ENCODE measurements at regions not wholly inside any gene's neighbourhood (a gene's known extent, or its start where the extent isn't known, plus 50 kb on each side); places are given as distances from the start of the nearest gene placed in this dataset.
"Not testable (repeated sequence)": the region's sequence is repeated elsewhere in the genome, so short reads cannot be mapped to it uniquely, and the experiment has no call there.

- DNase-seq, result not testable (repeated sequence)
These were observed 308.2 kb upstream of the PLGLB2 start for GRCh38 chr2:87439617-87440204.

GRCh38 chr2:87440650-87441049 is 307.2 kb upstream of the PLGLB2 start:
- DNase-seq, result not testable (repeated sequence)

- DNase-seq, result not testable (repeated sequence)
These were observed 306.5 kb upstream of the PLGLB2 start for GRCh38 chr2:87441375-87441774.

GRCh38 chr2:87442983-87443577 is 304.8 kb upstream of the PLGLB2 start:
- not testable (repeated sequence) for DNase-seq

GRCh38 chr2:87444951-87445350 is 302.9 kb upstream of the PLGLB2 start:
- not testable (repeated sequence) for DNase-seq

- DNase-seq, result not testable (repeated sequence)
These were observed 302.1 kb upstream of the PLGLB2 start for GRCh38 chr2:87445613-87446312.

- not testable (repeated sequence) for DNase-seq
These were observed 301.6 kb upstream of the PLGLB2 start for GRCh38 chr2:87446313-87446696.

- not testable (repeated sequence) for DNase-seq
These were observed 298.4 kb upstream of the PLGLB2 start for GRCh38 chr2:87449462-87449980.

GRCh38 chr2:87452193-87452592 is 295.7 kb upstream of the PLGLB2 start:
- not testable (repeated sequence) for DNase-seq

- not testable (repeated sequence) for DNase-seq
These were observed 295.0 kb upstream of the PLGLB2 start for GRCh38 chr2:87452861-87453260.

GRCh38 chr2:87453965-87454364 is 293.9 kb upstream of the PLGLB2 start:
- DNase-seq, result not testable (repeated sequence)

GRCh38 chr2:87454421-87454820 is 293.5 kb upstream of the PLGLB2 start:
- not testable (repeated sequence) for DNase-seq

- DNase-seq, result not testable (repeated sequence)
These were observed 292.6 kb upstream of the PLGLB2 start for GRCh38 chr2:87455209-87455853.

- not testable (repeated sequence) for DNase-seq
These were observed 292.0 kb upstream of the PLGLB2 start for GRCh38 chr2:87455854-87456249.

GRCh38 chr2:87456477-87457128 is 291.3 kb upstream of the PLGLB2 start:
- DNase-seq, result not testable (repeated sequence)

- DNase-seq, result not testable (repeated sequence)
These were observed 290.8 kb upstream of the PLGLB2 start for GRCh38 chr2:87457129-87457499.

GRCh38 chr2:87458938-87459337 is 288.9 kb upstream of the PLGLB2 start:
- DNase-seq, result not testable (repeated sequence)

- DNase-seq, result not testable (repeated sequence)
These were observed 287.8 kb upstream of the PLGLB2 start for GRCh38 chr2:87460104-87460503.

GRCh38 chr2:87460662-87461061 is 287.2 kb upstream of the PLGLB2 start:
- DNase-seq, result not testable (repeated sequence)

- not testable (repeated sequence) for DNase-seq
These were observed 286.2 kb upstream of the PLGLB2 start for GRCh38 chr2:87461671-87462070.

GRCh38 chr2:87464219-87464618 is 283.7 kb upstream of the PLGLB2 start:
- not testable (repeated sequence) for DNase-seq

GRCh38 chr2:87465730-87466129 is 282.2 kb upstream of the PLGLB2 start:
- DNase-seq, result not testable (repeated sequence)
